Activated naive CD4-positive, alpha-beta T cell treated with anti-CD3 and anti-CD28 coated beads for 36 hours (primary cell): ENCODE measurements at regions not wholly inside any gene's neighbourhood (a gene's known extent, or its start where the extent isn't known, plus 50 kb on each side); places are given as distances from the start of the nearest gene placed in this dataset.

Experiments used
- CTCF ChIA-PET: fragments of 350-600 bp; sonication (Branson Sonifier 250); formaldehyde crosslinking; loops from one replicate; lab custom pipeline; 2021; ENCODE audit warnings: antibody characterized with exemption; lab: Charles Lee
- DNase-seq: peaks from one replicate; pipeline ENCODE4 v3.0.0-alpha.2; 2020
- H3K27ac Mint-ChIP-seq: one replicate; pipeline ENCODE4 v1.8.0; 2021; ENCODE audit warnings: mild to moderate bottlenecking, mixed read lengths
- H3K27me3 Mint-ChIP-seq: one replicate; pipeline ENCODE4 v1.8.0; 2021; ENCODE audit warnings: low read depth, mixed read lengths
- H3K36me3 Mint-ChIP-seq: one replicate; pipeline ENCODE4 v1.8.0; 2021; ENCODE audit warnings: low read depth, mixed read lengths
- H3K4me1 Mint-ChIP-seq: one replicate; pipeline ENCODE4 v1.8.0; 2021; ENCODE audit warnings: low read depth, mixed read lengths
- H3K4me3 Mint-ChIP-seq: one replicate; pipeline ENCODE4 v1.8.0; 2021; ENCODE audit warnings: mild to moderate bottlenecking, moderate library complexity, mixed read lengths
- H3K9me3 Mint-ChIP-seq: one replicate; pipeline ENCODE4 v1.8.0; 2021; ENCODE audit warnings: mixed read lengths
- intact Hi-C: fragments of 100-400 bp; cut with micrococcal nuclease; formaldehyde crosslinking; loops from one replicate; pipeline ENCODE4 v1.15.1; 2023

DNA sequence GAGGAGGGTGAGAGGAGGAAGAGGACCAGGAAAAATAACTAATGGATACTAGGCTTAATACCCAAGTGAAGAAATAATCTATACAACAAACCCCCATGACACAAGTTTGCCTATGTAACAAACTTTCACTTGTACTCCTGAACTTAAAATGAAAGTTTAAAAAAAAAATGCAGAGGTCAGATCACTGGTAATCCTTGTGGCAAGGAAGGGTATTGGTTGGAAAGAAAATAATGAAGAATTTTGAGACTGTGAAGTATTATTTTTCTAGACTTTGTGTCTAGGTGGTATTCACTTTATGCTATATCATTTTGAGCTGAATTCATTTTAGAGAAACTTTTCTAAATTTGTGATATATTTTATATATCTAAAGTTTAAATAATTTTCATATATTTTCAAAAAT, 547.5 kb downstream of the MMUT start:
- no peaks in the 10 kb centered on the region for H3K4me1 Mint-ChIP-seq
- intact Hi-C loops = no loop called here
- no peaks in the 10 kb centered on the region for H3K27me3 Mint-ChIP-seq

DNA sequence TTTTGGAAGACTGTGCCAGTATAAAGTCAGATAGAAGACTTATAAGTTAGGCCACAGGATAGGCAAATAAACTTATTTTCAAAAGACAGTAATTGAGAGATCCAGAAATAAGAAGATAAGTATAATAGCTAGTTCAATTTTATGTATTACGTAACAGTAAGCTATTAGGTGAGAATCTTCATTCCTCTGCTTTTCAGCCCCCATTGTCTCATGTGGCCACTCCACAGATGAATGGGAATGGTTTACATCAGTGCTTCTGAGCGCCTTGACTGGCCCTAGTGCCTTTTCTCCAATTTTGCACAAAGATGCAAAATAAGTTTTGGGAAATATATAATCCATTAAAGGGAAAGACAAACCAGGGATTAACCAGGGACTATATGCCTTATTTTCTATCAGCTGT, 550.5 kb downstream of the MMUT start:
- Mint-ChIP-seq H3K9me3 (peaks cover 6% of the 10 kb centered on the region), H3K4me3 (no peak overlapping the region), H3K27me3 (no peaks in the 10 kb centered on the region), H3K27ac (no peak overlapping the region), H3K36me3 (no peaks in the 10 kb centered on the region), H3K4me1 (no peaks in the 10 kb centered on the region)
- intact Hi-C loops = no loop called here
- CTCF ChIA-PET = no interaction called here
- DNase-seq = no peak

More for the DNA sequence above, 547.5 kb downstream of the MMUT start:
- Mint-ChIP-seq H3K4me3 (no peak overlapping the region), H3K9me3 (peaks cover 1% of the 10 kb centered on the region), H3K27ac (no peak overlapping the region), H3K36me3 (no peaks in the 10 kb centered on the region)
- CTCF ChIA-PET = no interaction called here
- DNase-seq = no peak

DNA sequence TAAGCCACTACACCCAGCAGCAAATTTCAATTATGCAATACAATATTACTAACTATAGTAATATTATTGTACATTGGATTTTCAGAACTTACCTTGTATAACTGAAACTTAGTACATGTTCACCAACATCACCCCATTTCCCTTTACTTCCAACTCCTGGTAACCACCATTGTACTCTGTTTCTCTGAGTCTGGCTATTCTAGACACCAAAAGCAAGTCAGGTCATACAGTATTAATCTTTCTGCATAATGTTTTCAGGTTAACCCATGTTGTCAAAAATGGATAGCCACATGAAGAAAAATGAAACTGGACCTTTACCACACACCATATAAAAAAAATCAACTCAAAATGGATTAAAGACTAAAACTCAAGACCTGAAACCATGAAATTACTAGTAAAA, 558.2 kb downstream of the MMUT start:
- Mint-ChIP-seq H3K36me3 (no peaks in the 10 kb centered on the region), H3K27me3 (no peaks in the 10 kb centered on the region), H3K4me1 (no peaks in the 10 kb centered on the region), H3K4me3 (no peak overlapping the region), H3K27ac (no peak overlapping the region), H3K9me3 (peaks cover 14% of the 10 kb centered on the region)
- no peak for DNase-seq
- CTCF ChIA-PET = no interaction called here
- intact Hi-C loops = no loop called here

DNA sequence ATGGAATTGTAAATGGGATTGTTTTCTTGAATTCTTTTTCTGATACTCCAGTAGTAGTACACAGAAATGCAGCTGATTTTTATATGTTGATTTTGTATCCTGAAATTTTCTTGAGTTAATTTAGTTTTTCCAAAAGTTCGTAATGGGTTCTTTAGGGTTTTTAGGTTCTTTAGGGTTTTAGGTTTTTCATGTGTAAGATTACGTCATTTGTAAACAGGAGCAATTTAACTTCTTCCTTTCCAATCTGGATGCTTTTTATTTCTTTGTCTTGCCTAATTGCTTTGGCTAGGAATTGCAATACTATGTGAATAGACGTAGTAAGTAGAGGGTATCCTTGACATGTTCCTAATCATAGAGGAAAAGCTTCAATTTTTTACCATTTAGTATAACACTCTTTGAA, 568.6 kb downstream of the MMUT start:
- intact Hi-C loops = no loop called here
- H3K36me3 Mint-ChIP-seq = no peaks in the 10 kb centered on the region
- CTCF ChIA-PET = no interaction called here
- H3K9me3 Mint-ChIP-seq = peaks cover 2% of the 10 kb centered on the region
- H3K27ac Mint-ChIP-seq = no peak overlapping the region
- DNase-seq = no peak
- H3K4me1 Mint-ChIP-seq = no peaks in the 10 kb centered on the region
- H3K27me3 Mint-ChIP-seq = no peaks in the 10 kb centered on the region
- no peak overlapping the region for H3K4me3 Mint-ChIP-seq

DNA sequence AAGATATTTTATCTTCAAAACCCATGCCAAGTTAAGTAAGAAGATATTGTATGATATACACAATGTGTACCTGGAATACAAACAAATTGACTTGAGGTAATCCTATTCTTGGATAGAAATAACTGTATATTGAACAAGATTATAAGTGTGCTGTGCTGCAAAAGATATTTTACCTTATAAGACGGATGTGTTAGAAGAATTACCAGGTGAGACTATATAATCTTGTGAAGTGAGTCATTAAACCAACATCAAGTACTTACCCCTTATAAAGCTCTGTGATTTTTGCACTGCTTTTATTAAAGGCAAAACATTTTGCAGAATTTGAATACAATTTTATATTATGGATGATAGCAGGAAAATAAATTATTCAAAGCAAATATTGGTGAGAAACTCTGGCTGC, 570.0 kb downstream of the MMUT start:
- no peaks in the 10 kb centered on the region for H3K27me3 Mint-ChIP-seq

DNA sequence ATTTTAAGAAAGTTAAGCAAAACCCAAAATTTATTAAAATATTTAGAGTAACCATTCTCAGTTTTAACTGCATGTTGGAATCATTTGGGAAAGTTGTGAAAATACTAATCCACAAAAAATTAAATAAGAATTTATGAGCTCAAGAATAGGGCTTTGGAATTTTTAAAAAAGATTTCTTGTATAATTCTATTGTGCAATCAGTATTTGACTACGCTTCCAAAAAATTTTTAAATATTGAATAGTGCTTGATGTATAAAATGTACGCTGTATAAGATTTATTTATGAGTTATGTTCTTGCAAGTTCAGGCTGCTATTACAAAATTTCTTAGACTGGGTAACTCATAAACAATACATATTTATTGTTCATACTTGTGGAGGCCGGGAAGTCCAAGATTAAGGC, 571.7 kb downstream of the MMUT start:
- no peak overlapping the region for H3K4me3 Mint-ChIP-seq
- H3K36me3 Mint-ChIP-seq = no peaks in the 10 kb centered on the region
- intact Hi-C loops = no loop called here
- no peak overlapping the region for H3K27ac Mint-ChIP-seq
- CTCF ChIA-PET = no interaction called here
- no peaks in the 10 kb centered on the region for H3K27me3 Mint-ChIP-seq
- no peaks in the 10 kb centered on the region for H3K4me1 Mint-ChIP-seq
- peaks cover 2% of the 10 kb centered on the region for H3K9me3 Mint-ChIP-seq
- no peak for DNase-seq

More for the DNA sequence above, 570.0 kb downstream of the MMUT start:
- H3K4me1 Mint-ChIP-seq = no peaks in the 10 kb centered on the region
- H3K27ac Mint-ChIP-seq = no peak overlapping the region
- DNase-seq = no peak
- H3K36me3 Mint-ChIP-seq = no peaks in the 10 kb centered on the region
- peaks cover 2% of the 10 kb centered on the region for H3K9me3 Mint-ChIP-seq
- intact Hi-C loops = no loop called here
- CTCF ChIA-PET = no interaction called here
- no peak overlapping the region for H3K4me3 Mint-ChIP-seq

DNA sequence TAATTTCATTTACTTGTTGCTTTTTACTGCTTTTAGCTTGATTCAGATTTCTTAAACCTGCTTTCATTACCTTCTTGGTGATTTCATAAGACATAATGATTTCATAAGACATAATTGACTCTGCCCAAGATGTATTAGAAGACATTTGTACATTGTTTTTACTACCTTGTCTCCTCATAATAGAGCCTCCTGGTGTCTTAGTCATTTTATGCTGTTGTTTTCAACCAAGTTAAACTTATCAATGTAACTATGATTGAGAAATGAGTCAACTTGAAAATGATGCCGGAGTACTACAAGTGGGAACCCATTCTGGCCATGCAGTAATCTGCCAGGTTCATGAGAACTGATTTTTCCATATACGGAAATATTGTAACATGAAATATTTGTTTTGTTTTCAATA, 573.6 kb downstream of the MMUT start:
- intact Hi-C loops = no loop called here

DNA sequence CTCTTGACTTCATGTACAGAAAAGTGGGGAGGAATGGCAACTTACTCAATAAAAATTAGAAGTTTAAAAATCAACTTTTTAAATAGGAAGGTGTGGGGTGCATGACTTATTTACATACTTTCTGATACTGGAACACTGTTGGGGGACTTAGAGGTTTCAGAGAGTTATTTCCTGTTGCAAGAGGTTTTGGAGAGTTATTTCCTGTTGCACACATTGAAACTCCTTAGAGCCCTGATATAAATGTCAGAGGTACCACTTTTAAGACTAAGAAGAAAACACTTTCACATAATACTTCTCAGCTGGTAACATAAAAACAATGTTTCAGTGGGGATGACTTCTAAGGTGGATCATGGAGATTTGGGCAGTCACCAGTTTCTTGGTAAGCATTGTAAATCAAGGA, 579.9 kb downstream of the MMUT start:
- intact Hi-C loops = no loop called here
- DNase-seq = no peak
- Mint-ChIP-seq H3K27ac (no peak overlapping the region), H3K9me3 (peaks cover 5% of the 10 kb centered on the region), H3K27me3 (no peaks in the 10 kb centered on the region), H3K36me3 (no peaks in the 10 kb centered on the region), H3K4me1 (no peaks in the 10 kb centered on the region), H3K4me3 (no peak overlapping the region)
- CTCF ChIA-PET = no interaction called here

More for the DNA sequence above, 573.6 kb downstream of the MMUT start:
- no peak for DNase-seq
- CTCF ChIA-PET = no interaction called here
- Mint-ChIP-seq H3K27me3 (no peaks in the 10 kb centered on the region), H3K36me3 (no peaks in the 10 kb centered on the region), H3K9me3 (peaks cover 2% of the 10 kb centered on the region), H3K4me3 (no peak overlapping the region), H3K4me1 (no peaks in the 10 kb centered on the region), H3K27ac (no peak overlapping the region)

DNA sequence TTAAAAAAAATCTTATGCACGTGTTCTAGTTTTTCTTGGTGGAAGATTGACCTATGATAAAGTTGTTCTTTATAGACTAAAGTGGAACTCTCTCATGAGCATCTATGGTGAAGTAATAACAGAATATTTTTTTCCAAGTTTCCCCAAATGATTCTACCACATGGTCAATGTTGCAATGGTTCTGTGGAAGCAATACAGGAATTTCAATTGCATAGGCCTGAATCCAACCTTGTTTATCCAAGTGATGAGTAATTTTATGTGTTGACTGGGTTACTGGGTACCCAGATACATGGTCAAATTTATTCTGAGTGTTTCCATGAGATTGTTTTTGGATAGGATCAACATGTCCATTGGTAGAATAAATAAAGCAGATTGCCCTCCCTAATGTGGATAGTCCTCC, 581.5 kb downstream of the MMUT start:
- no peaks in the 10 kb centered on the region for H3K27me3 Mint-ChIP-seq
- no peak overlapping the region for H3K4me3 Mint-ChIP-seq
- intact Hi-C loops = no loop called here
- DNase-seq = no peak
- H3K36me3 Mint-ChIP-seq = no peaks in the 10 kb centered on the region
- no peak overlapping the region for H3K27ac Mint-ChIP-seq
- CTCF ChIA-PET = interaction anchor here (0.6 kb wide), 1 partner anchor 306 kb away, joined by 3 read pairs; no protein-coding TSS in a partner anchor
- no peaks in the 10 kb centered on the region for H3K4me1 Mint-ChIP-seq
- peaks cover 5% of the 10 kb centered on the region for H3K9me3 Mint-ChIP-seq

DNA sequence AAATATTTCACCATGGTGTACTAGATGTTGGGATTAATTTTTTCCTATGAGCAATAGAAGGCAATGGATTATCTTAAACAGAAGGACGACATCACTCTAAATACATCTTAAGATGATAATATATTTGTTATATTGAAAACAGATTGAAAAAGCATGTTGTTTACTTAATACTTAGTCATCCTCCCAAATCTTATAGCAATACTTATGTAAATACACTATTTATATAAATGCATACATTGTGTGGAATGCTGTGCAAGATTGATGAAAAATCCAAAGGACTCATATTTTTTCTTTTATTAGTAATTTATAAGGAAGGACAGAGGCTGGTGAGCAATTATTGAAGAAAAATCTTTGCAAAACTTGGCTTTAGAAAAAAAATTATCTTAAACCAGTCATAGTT, 593.5 kb downstream of the MMUT start:
- H3K4me3 Mint-ChIP-seq = no peak overlapping the region

DNA sequence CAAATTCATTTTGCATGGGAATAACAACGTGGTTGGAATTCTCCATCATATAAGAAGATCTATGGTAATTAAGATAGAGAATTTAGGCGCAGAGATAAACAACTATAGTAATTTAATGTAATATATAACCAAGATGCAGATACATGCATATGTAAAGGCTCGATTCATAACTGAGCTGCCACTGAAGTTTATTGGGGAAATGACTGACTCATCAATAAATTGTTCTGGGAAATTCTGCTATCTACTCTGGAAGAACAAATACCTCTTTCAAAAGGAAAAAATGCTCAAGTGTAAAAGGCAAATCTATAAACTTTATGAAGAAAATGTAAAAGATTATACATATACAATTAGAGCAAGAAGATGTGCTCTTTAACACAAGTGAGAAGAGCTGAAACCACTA, 596.4 kb downstream of the MMUT start:
- H3K27ac Mint-ChIP-seq = no peak overlapping the region
- no peaks in the 10 kb centered on the region for H3K36me3 Mint-ChIP-seq
- CTCF ChIA-PET = no interaction called here
- no peaks in the 10 kb centered on the region for H3K27me3 Mint-ChIP-seq
- H3K9me3 Mint-ChIP-seq = peaks cover 4% of the 10 kb centered on the region
- no peak for DNase-seq
- intact Hi-C loops = no loop called here
- H3K4me1 Mint-ChIP-seq = no peaks in the 10 kb centered on the region
- no peak overlapping the region for H3K4me3 Mint-ChIP-seq

More for the DNA sequence above, 593.5 kb downstream of the MMUT start:
- H3K27ac Mint-ChIP-seq = no peak overlapping the region
- DNase-seq = no peak
- peaks cover 1% of the 10 kb centered on the region for H3K9me3 Mint-ChIP-seq
- CTCF ChIA-PET = interaction anchor here (0.7 kb wide), 1 partner anchor 214 kb away, joined by 3 read pairs; no protein-coding TSS in a partner anchor
- no peaks in the 10 kb centered on the region for H3K36me3 Mint-ChIP-seq
- intact Hi-C loops = no loop called here
- H3K4me1 Mint-ChIP-seq = no peaks in the 10 kb centered on the region
- no peaks in the 10 kb centered on the region for H3K27me3 Mint-ChIP-seq

DNA sequence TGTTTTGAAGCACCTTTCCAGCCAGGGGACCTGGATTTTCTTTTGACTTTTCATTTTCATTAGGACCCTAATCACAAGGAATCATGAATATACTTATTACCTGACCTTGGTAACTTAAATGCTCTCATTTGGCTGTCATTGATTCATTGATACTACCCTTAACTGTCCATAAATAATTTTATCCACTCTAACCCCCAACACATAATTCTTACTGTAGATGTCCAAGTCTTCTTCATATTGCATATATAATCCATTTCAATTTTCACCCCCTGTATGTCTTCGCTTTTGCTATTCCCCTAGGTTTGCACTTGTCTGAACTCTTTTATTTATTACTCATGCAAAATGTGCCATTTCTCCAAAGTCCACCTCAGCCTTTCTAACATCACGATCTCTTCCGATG, 602.9 kb downstream of the MMUT start:
- Mint-ChIP-seq H3K4me1 (no peaks in the 10 kb centered on the region), H3K36me3 (no peaks in the 10 kb centered on the region), H3K27me3 (no peaks in the 10 kb centered on the region), H3K9me3 (peaks cover 3% of the 10 kb centered on the region), H3K27ac (no peak overlapping the region), H3K4me3 (no peak overlapping the region)
- CTCF ChIA-PET = no interaction called here
- no peak for DNase-seq
- intact Hi-C loops = no loop called here

DNA sequence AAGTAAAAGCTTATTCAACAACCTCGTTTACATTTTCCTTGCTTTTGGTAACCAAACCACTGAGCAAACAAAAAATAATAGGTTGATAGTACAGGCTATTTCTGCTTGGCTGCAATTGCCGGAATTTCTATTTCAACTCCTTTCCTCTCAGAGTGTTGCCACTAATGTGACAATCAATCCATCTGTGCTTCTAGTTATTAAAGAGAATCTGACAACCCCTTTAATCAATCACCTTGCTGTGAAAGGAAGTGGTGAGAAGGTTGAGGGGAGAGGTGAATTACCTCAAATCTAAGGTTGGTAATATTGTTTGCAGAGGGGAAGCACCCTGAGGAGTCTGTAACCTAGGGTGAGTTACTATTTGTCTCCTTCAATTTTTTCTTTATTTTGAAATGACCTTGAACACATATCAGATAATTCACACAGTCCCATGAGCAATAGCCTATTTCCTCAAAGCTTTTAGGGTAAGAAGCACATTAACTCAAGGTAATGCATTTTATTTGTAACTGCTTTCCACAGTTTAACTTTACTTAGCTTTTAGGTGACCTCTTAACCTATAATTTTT, 603.4 kb downstream of the MMUT start:
- no peak for DNase-seq
- Mint-ChIP-seq H3K9me3 (peaks cover 3% of the 10 kb centered on the region), H3K27me3 (no peaks in the 10 kb centered on the region), H3K27ac (no peak overlapping the region), H3K4me1 (no peaks in the 10 kb centered on the region), H3K4me3 (no peak overlapping the region), H3K36me3 (no peaks in the 10 kb centered on the region)
- CTCF ChIA-PET = no interaction called here
- intact Hi-C loops = no loop called here
